ENCODE measurements at regions not wholly inside any gene's neighbourhood (a gene's known extent, or its start where the extent isn't known, plus 50 kb on each side); places are given as distances from the start of the nearest gene placed in this dataset.

GRCh38 chr7:106772655-106773108 is 92.4 kb upstream of the PIK3CG start (continued):
- TF ChIP-seq KLF1 (tag by site-specific recombination; IDR thresholded peaks at IDR 0.05) (no peak), ZNF704 (tag by site-specific recombination; IDR thresholded peaks at IDR 0.05) (no peak), ZNF416 (tag by site-specific recombination; IDR thresholded peaks at IDR 0.05) (no peak), ZNF366 (tag by site-specific recombination; conservative IDR thresholded peaks at IDR 0.05) (no peak), ZNF654 (tag by site-specific recombination; IDR thresholded peaks at IDR 0.05; ENCODE audit: low read depth) (no peak), GLIS2 (tag by site-specific recombination; IDR thresholded peaks at IDR 0.05) (no peak), ZFP3 (tag by site-specific recombination; IDR thresholded peaks at IDR 0.05; ENCODE audit: low read depth) (no peak), ZBTB48 (tag by site-specific recombination; IDR thresholded peaks at IDR 0.05) (no peak), ZNF324 (tag by site-specific recombination; IDR thresholded peaks at IDR 0.05) (no peak)

GRCh38 chr7:106773228-106773627 is 91.9 kb upstream of the PIK3CG start:
- Histone ChIP-seq H3K4me3 (ENCODE audit: low read depth, low read length) (no peak overlapping the region), H3K36me3 (ENCODE audit: control insufficient read depth in 2 of 2, insufficient read depth in 1 of 2, low read length in 2 of 2) (no peaks in the 10 kb centered on the region), H3K9me3 (ENCODE audit: control insufficient read depth, insufficient read depth, low read depth, low read length) (no peaks in the 10 kb centered on the region), H3K4me1 (ENCODE audit: control insufficient read depth, insufficient read depth, low read length) (no peaks in the 10 kb centered on the region), H3K27ac (ENCODE audit: extremely low read depth, low read depth, low read length) (no peak overlapping the region)
- TF ChIP-seq ZNF335 (tag by site-specific recombination; conservative IDR thresholded peaks at IDR 0.05) (no peak), ZNF555 (tag by site-specific recombination; conservative IDR thresholded peaks at IDR 0.05) (no peak), ZSCAN5A (tag by site-specific recombination; IDR thresholded peaks at IDR 0.05) (no peak), PRDM10 (tag by site-specific recombination; IDR thresholded peaks at IDR 0.05) (no peak), OVOL3 (tag by site-specific recombination; IDR thresholded peaks at IDR 0.05) (no peak), ZNF341 (tag by site-specific recombination; IDR thresholded peaks at IDR 0.05; ENCODE audit: low read depth) (no peak), ZNF121 (tag by site-specific recombination; IDR thresholded peaks at IDR 0.05) (no peak), ZNF184 (tag by site-specific recombination; IDR thresholded peaks at IDR 0.05) (no peak), ZNF654 (tag by site-specific recombination; IDR thresholded peaks at IDR 0.05; ENCODE audit: low read depth) (no peak), ZSCAN30 (tag by site-specific recombination; IDR thresholded peaks at IDR 0.05) (no peak), TCF7L2 (IDR thresholded peaks at IDR 0.05; ENCODE audit: borderline replicate concordance, low read depth, low read length) (no peak), ZNF302 (tag by site-specific recombination; IDR thresholded peaks at IDR 0.05; ENCODE audit: low read depth) (no peak), PRDM1 (tag by site-specific recombination; IDR thresholded peaks at IDR 0.05) (no peak)
- POLR2A ChIA-PET, result no interaction called here
- CTCF ChIA-PET, result interaction anchor here (1.7 kb wide), 1 partner anchor 19 kb away, joined by 3 read pairs; no protein-coding TSS in a partner anchor
